ENCODE measurements at regions not wholly inside any gene's neighbourhood (a gene's known extent, or its start where the extent isn't known, plus 50 kb on each side); places are given as distances from the start of the nearest gene placed in this dataset.

DNA sequence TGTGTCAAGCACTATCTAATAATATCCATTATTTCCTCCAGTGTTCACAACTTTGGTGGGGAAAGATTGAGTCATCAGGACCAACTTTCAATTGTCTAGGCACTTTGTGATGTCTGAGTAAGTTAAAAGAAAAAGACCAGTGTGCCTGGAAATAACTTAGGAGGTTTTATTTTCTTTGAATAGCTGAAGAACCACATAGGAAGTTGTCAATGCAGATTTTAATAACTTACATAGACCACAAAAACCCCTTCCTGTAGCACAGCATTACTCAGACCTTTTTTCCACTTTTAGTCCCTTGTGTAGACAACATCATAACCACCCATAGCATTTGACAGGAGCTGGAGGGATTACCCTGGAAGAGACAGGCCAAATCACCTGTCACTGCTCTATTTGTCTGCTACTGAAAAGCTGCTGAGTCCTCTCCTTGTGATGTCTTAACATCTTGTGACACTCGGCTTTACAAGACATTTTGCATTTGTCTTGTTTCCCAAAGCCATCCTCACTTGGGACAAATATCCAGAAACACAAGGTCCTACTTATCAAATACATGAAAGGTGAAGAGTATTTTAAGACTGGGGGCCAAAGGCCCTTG, 241.5 kb upstream of the PTER start:
- TF ChIP-seq CTCF (conservative IDR thresholded peaks at IDR 0.05; ENCODE audit: low read depth, low read length), result no peak
- no peak for TF ChIP-seq CEBPB (IDR thresholded peaks at IDR 0.05; ENCODE audit: low read depth, low read length)
- TF ChIP-seq RAD21 (IDR thresholded peaks at IDR 0.05; ENCODE audit: low read length), result no peak
- no peak for TF ChIP-seq RFX5 (IDR thresholded peaks at IDR 0.05; ENCODE audit: low read depth, low read length)
- no peak for TF ChIP-seq POLR2A (IDR thresholded peaks at IDR 0.05; ENCODE audit: low read depth, low read length)
- TF ChIP-seq SMC3 (IDR thresholded peaks at IDR 0.05; ENCODE audit: low read depth, low read length), result no peak
- no peak for TF ChIP-seq FOS (IDR thresholded peaks at IDR 0.05; ENCODE audit: low read depth, low read length)
- TF ChIP-seq BHLHE40 (IDR thresholded peaks at IDR 0.05; ENCODE audit: low read depth, low read length), result no peak
- TF ChIP-seq RCOR1 (IDR thresholded peaks at IDR 0.05; ENCODE audit: insufficient replicate concordance, low read length), result no peak
- TF ChIP-seq MXI1 (IDR thresholded peaks at IDR 0.05; ENCODE audit: borderline replicate concordance, low read depth, low read length), result no peak
- TF ChIP-seq MAZ (IDR thresholded peaks at IDR 0.05; ENCODE audit: borderline replicate concordance, low read depth, low read length), result no peak
- no peak for TF ChIP-seq CHD1 (IDR thresholded peaks at IDR 0.05; ENCODE audit: low read depth, low read length)
- TF ChIP-seq, protein P1, sequence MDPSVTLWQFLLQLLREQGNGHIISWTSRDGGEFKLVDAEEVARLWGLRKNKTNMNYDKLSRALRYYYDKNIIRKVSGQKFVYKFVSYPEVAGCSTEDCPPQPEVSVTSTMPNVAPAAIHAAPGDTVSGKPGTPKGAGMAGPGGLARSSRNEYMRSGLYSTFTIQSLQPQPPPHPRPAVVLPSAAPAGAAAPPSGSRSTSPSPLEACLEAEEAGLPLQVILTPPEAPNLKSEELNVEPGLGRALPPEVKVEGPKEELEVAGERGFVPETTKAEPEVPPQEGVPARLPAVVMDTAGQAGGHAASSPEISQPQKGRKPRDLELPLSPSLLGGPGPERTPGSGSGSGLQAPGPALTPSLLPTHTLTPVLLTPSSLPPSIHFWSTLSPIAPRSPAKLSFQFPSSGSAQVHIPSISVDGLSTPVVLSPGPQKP (IDR thresholded peaks at IDR 0.05; ENCODE audit: borderline replicate concordance, low read depth, low read length), result no peak
- TF ChIP-seq MAFK (IDR thresholded peaks at IDR 0.05; ENCODE audit: low read depth, low read length), result no peak

All from IMR-90 (cell line).